ENCODE measurements at regions not wholly inside any gene's neighbourhood (a gene's known extent, or its start where the extent isn't known, plus 50 kb on each side); places are given as distances from the start of the nearest gene placed in this dataset.

DNA sequence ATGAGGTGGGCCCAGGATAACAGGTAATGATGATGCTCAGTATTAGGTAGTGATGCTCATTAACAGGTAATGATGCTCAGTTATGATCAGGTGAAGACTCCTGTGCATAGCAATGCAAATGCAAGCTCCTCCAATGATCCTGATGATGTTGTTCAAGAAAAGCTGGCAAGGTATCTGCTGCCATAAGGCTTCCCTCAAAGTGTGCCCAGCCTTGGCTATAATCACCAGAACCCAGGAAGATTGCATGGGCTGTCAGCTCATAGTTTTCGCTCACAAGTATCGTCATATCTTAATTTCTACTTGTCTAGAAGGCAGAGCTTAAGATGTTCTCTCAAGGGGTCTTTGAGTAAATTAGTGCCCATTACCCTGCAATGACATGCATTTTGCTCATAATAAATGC is 366.2 kb upstream of the CLNK start:
- no peak for TF ChIP-seq CTCF (IDR thresholded peaks at IDR 0.05; ENCODE audit: insufficient read depth, low read length, missing control alignments)
- ChIA-PET CTCF (no interaction called here), POLR2A (no interaction called here)

GRCh38 chr4:11049001-11049400 is 364.4 kb upstream of the CLNK start:
- ChIA-PET POLR2A (no interaction called here), CTCF (no interaction called here)
- TF ChIP-seq CTCF (IDR thresholded peaks at IDR 0.05; ENCODE audit: insufficient read depth, low read length, missing control alignments): no peak
- H3K4me3 ChIP-seq (ENCODE audit: low read depth, low read length): no peak overlapping the region
- DNase-seq (ENCODE audit: low read depth, low spot score): no peak

More for the DNA sequence above, 366.2 kb upstream of the CLNK start:
- no peak overlapping the region for H3K4me3 ChIP-seq (ENCODE audit: low read depth, low read length)
- DNase-seq (ENCODE audit: low read depth, low spot score): no peak

DNA sequence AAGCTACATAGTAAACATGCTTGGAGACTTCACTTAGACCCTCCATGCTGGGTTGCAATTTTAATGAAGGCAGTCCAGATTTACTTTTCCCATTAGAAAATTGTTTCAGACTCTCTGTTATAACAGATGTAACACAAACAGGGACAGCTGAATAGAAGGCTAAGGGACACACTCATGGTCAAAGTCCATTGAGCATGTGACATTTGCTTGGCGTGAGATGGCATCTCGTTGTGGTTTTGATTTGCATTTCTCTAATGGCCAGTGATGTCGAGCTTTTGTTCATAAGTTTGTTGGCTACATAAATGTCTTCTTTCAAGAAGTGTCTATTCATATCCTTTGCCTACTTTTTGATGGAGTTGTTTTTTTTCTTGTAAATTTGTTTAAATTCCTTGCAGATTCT is 358.2 kb upstream of the CLNK start:
- ChIA-PET CTCF (no interaction called here), POLR2A (no interaction called here)
- DNase-seq (ENCODE audit: low read depth, low spot score): no peak
- no peak overlapping the region for H3K4me3 ChIP-seq (ENCODE audit: low read depth, low read length)
- no peak for TF ChIP-seq CTCF (IDR thresholded peaks at IDR 0.05; ENCODE audit: insufficient read depth, low read length, missing control alignments)

DNA sequence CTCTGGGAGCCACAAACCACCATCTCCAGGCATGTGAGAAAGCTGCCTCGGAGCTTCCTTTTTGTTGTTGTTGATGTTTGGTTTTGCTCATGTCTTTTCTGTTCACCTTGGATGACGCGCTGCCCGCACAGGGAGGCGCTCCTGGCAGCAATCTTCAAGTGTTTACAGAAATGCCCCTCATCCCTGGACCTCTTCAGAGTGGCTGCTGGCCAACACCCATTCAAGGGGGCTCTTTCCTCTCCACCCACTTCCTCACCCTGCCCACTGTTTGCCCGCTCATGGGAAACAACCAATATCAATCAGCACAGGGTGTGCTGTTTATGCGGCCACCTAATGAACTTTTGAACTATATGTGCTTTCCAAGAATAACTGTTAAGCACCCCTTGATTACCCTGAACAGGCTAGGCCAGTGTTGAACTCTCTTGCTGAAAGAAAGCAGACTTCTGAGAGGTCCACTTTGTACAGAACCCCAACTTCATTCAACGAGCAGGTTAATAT is 355.1 kb upstream of the CLNK start:
- no peak for DNase-seq (ENCODE audit: low read depth, low spot score)
- ChIA-PET POLR2A (no interaction called here), CTCF (no interaction called here)
- no peak for TF ChIP-seq CTCF (IDR thresholded peaks at IDR 0.05; ENCODE audit: insufficient read depth, low read length, missing control alignments)
- H3K4me3 ChIP-seq (ENCODE audit: low read depth, low read length): no peak overlapping the region

DNA sequence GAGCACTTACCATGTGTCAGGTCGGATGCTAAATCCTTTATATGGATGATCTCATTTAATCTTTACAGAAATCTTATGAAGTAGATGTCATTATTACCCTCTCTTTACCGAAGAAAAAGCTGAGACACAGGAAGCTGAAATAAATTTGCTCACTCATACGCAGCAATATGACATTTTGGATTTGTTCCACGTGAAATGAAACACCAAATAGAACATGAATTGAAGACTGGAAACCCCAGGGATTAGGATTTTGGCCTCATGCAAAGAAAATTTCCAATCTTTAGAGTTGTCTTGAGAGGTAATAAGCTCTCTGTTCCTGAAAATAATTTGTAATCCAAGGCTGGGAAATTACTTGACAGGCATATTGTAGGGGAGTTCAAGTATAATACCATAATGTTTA is 354.4 kb upstream of the CLNK start:
- ChIA-PET POLR2A (no interaction called here), CTCF (no interaction called here)
- H3K4me3 ChIP-seq (ENCODE audit: low read depth, low read length): no peak overlapping the region
- no peak for TF ChIP-seq CTCF (IDR thresholded peaks at IDR 0.05; ENCODE audit: insufficient read depth, low read length, missing control alignments)
- DNase-seq (ENCODE audit: low read depth, low spot score): no peak

DNA sequence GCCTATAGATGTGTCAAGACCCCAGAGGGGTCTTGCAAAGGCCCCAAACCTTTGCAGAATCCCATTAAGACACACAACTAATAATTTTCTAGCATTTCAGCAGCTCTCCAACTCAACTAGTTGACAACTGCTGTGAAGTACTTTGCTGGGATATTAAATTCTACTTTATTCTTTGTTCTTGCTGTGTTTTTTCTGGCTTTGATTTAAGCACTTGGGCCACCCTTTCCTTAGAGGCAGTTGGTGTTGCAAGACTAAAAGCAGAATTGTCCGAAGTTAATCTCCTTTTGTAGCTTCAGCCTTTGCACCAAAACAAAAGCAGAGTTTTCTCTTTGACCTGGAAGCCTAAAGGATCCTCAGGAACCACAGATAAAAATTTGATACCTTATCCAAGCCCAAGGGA is 353.1 kb upstream of the CLNK start:
- POLR2A ChIA-PET: no interaction called here
- CTCF ChIA-PET: no interaction called here
- no peak for DNase-seq (ENCODE audit: low read depth, low spot score)

More for the DNA sequence above, 353.1 kb upstream of the CLNK start:
- no peak overlapping the region for H3K4me3 ChIP-seq (ENCODE audit: low read depth, low read length)
- no peak for TF ChIP-seq CTCF (IDR thresholded peaks at IDR 0.05; ENCODE audit: insufficient read depth, low read length, missing control alignments)

All from AG04449 (cell line).